GM18519 (cell line): ENCODE measurements at regions not wholly inside any gene's neighbourhood (a gene's known extent, or its start where the extent isn't known, plus 50 kb on each side); places are given as distances from the start of the nearest gene placed in this dataset.
"Not testable (repeated sequence)": the region's sequence is repeated elsewhere in the genome, so short reads cannot be mapped to it uniquely, and the experiment has no call there.

Experiments
- ATAC-seq: cut with Tn5 transposase; IDR thresholded peaks from one replicate; pipeline ENCODE4 v1.9.1; 2021; ENCODE audit warnings: mild to moderate bottlenecking, moderate library complexity; ENCODE audit not compliant: unreplicated experiment, low FRiP score

- no peak for ATAC-seq
These were observed 130.5 kb downstream of the ATXN3L start for GRCh38 chrX:13189380-13189779.

GRCh38 chrX:13188731-13189309, 131.0 kb downstream of the ATXN3L start:
- no peak for ATAC-seq

GRCh38 chrX:13186643-13187042, 133.2 kb downstream of the ATXN3L start:
- not testable (repeated sequence) for ATAC-seq

- no peak for ATAC-seq
These were observed 136.4 kb upstream of the FAM9C start for GRCh38 chrX:13180807-13181206.

GRCh38 chrX:13179586-13179985, 135.2 kb upstream of the FAM9C start:
- no peak for ATAC-seq

GRCh38 chrX:13179100-13179499, 134.7 kb upstream of the FAM9C start:
- no peak for ATAC-seq

- no peak for ATAC-seq
These were observed 133.6 kb upstream of the FAM9C start for GRCh38 chrX:13177921-13178566.

GRCh38 chrX:13175056-13175455, 130.6 kb upstream of the FAM9C start:
- no peak for ATAC-seq

- no peak for ATAC-seq
These were observed 126.6 kb upstream of the FAM9C start for GRCh38 chrX:13170966-13171558.

- no peak for ATAC-seq
These were observed 125.3 kb upstream of the FAM9C start for GRCh38 chrX:13169684-13170083.

GRCh38 chrX:13168269-13168668, 123.8 kb upstream of the FAM9C start:
- ATAC-seq, result no peak

- ATAC-seq, result no peak
These were observed 123.2 kb upstream of the FAM9C start for GRCh38 chrX:13167481-13168231.

- ATAC-seq, result no peak
These were observed 121.1 kb upstream of the FAM9C start for GRCh38 chrX:13165266-13166189.

GRCh38 chrX:13164611-13165010, 120.2 kb upstream of the FAM9C start:
- no peak for ATAC-seq

GRCh38 chrX:13162772-13163410, 118.5 kb upstream of the FAM9C start:
- no peak for ATAC-seq

GRCh38 chrX:13159886-13160285, 115.5 kb upstream of the FAM9C start:
- no peak for ATAC-seq

- ATAC-seq, result no peak
These were observed 114.5 kb upstream of the FAM9C start for GRCh38 chrX:13158911-13159310.

- not testable (repeated sequence) for ATAC-seq
These were observed 111.1 kb upstream of the FAM9C start for GRCh38 chrX:13155550-13155949.

GRCh38 chrX:13153796-13154195, 109.4 kb upstream of the FAM9C start:
- no peak for ATAC-seq
